GM20000 (cell line): ENCODE measurements at regions not wholly inside any gene's neighbourhood (a gene's known extent, or its start where the extent isn't known, plus 50 kb on each side); places are given as distances from the start of the nearest gene placed in this dataset.

Experiments used
- DNase-seq: peaks from one replicate; pipeline ENCODE4 v3.0.0; 2012; ENCODE audit warnings: low spot score
- TF ChIP-seq, protein P1 (sequence below): IDR thresholded peaks from 2 replicates; pipeline ENCODE4 v1.5.1; 2012; ENCODE audit warnings: mild to moderate bottlenecking, control low read depth; ENCODE audit errors: extremely low read depth, missing control alignments

DNA sequence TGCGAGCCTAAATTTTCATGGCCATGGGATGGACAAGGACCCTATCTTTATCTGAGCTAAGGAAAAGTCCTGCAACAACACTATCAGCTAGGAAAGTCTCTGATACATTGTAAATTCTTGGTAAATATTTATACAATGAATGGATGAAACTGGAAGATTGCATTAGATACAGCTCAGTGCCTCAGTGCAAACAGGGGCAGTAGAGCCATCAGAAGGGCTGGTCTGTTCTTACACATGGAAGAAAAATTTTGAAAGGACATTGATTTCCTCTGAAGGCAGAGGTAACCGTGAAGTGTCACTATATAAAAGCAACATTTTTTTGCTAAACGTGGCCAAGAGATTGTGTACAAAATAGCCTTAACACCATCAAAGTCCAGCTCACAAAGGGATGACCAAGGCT, 153.2 kb upstream of the GADL1 start:
- no peak for DNase-seq
- TF ChIP-seq, protein P1, sequence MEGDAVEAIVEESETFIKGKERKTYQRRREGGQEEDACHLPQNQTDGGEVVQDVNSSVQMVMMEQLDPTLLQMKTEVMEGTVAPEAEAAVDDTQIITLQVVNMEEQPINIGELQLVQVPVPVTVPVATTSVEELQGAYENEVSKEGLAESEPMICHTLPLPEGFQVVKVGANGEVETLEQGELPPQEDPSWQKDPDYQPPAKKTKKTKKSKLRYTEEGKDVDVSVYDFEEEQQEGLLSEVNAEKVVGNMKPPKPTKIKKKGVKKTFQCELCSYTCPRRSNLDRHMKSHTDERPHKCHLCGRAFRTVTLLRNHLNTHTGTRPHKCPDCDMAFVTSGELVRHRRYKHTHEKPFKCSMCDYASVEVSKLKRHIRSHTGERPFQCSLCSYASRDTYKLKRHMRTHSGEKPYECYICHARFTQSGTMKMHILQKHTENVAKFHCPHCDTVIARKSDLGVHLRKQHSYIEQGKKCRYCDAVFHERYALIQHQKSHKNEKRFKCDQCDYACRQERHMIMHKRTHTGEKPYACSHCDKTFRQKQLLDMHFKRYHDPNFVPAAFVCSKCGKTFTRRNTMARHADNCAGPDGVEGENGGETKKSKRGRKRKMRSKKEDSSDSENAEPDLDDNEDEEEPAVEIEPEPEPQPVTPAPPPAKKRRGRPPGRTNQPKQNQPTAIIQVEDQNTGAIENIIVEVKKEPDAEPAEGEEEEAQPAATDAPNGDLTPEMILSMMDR, result no peak

DNA sequence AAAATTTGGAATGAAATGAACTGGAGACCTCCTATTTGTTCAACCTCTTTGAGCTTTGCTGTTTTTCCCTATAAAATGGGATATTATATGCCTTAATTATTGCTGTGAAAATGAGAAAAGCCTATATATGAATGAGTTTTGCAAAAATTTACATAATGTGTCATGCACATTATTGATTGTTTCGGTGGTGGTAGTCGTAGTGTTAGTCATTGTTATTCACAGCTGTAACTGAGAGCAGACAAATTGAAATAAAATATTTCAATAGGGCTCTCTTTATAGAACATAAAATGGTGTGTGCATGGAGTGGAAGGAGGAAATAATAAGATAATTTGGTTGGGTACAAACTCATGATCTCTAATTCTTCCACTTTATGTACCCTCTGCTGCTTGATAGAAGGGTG, 153.7 kb upstream of the GADL1 start:
- no peak for DNase-seq
- TF ChIP-seq, protein P1, result no peak

DNA sequence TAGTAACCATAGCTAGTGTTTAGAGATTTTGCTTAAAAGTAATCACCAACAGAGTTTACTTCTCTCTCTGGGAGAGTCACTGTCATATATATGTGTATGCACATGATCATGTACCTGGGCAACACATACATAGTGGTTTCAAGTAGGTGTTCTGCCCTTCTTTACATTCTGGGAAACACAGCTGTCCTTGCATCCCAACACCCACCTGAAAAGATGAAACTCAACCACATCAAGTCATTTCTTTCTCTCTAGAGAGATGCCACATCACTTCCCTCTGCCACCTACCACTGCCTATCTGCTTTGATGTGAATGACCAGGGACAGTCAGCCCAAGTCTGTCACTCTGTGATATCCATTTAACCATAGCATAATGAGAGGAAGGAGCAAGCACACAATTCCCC, 155.8 kb upstream of the GADL1 start:
- DNase-seq, result no peak
- TF ChIP-seq, protein P1, result no peak

DNA sequence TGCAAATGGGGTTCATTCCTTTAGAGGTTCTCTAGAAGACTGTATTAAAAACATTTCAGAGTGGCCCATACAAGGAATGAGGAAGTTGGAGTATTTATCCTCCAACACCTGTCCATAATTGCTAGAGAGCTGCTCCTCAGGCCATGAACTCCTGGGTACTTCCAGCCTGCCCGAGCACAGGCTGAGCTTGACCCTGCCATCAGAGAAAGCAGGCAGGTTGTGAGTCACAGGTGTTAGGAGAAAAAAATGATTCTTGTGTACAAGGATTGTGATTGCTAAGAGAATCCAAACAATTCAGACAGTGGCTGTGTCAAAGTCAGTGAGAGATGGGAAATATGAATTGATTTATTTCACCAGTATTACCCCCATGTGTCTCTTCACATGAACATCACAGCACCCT, 156.8 kb upstream of the GADL1 start:
- no peak for DNase-seq
- TF ChIP-seq, protein P1, result no peak

DNA sequence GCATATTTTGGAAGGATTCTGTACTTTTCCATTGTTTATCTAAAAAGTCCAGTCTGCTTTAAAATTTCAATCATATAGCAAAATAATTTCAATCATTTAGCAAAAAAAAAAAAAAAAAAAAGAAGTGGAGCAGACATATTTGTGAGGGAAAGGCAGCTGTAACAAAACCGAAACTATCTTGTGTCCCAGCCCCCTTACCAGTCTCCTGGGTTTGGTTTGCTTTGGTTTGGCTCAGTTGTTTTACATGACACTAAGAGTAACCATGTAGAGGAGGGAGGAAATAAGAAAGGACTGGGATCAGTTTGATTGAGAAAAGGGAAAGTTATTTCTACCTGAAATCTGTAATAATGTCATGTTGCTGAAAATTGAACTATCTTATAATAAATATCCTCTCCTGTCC, 158.8 kb upstream of the GADL1 start:
- TF ChIP-seq, protein P1, result no peak
- no peak for DNase-seq

DNA sequence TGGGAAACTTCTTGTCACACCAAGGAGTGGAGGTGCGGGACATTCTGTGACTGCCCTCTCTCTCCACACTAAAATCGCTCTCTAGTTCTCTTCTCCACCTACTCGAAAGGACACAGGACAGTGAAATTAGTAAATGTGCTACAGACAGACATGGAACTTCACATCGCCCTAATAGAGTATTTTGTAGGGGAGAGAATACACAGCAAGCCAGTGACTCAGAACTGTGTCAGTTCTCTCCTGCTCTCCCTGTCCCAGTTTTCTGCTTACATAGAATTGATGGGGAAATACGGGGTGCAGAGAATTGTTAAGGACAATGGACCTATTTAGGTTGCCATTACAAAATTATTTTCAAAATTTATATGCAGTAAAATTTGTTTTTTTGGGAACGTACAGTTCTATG, 159.6 kb upstream of the GADL1 start:
- TF ChIP-seq, protein P1, result no peak
- DNase-seq, result no peak

DNA sequence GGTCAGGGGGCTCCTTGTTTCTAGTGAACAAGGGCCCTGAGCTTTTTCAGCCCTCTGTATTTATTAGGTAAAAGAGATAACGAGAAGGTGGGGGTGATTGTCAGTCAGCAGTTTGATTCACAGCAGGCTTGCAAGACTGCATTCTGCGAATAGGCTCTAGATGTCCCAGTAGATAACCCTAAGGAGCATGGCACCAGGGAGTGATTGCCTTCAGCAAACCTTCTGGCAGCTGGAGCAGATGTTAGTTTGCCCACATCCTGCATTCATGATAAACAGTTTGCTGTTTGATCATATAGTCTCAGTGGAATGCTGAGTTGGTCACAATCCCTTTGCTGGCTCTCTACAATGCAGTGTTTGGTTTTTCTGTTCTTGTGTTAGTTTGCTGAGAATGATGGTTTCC, 161.3 kb upstream of the GADL1 start:
- no peak for DNase-seq
- TF ChIP-seq, protein P1, result no peak
